ENCODE measurements at regions not wholly inside any gene's neighbourhood (a gene's known extent, or its start where the extent isn't known, plus 50 kb on each side); places are given as distances from the start of the nearest gene placed in this dataset.

DNA sequence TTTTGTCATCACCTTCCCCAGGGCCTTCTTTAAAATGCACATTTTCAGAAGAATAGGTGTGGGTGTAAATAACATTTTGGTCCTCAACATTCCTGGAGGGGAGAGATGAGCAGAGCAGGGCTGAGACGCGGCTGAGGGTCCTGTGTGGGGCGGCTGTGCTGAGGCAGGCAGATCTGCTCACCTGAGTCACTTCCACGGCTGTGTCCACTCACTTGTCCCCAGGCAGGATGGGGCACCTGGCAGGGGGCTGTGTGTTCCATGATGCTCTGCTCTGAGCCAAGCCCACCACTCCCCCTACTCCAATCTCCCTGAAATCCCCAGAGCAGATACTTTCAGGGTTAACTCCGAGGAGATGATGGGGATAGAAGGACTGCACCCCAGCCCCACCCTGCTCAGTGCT, 93.8 kb downstream of the GLRX3 start:
- DNase-seq (ENCODE audit: low spot score), result no peak
- no peaks in the 10 kb centered on the region for H3K36me3 Mint-ChIP-seq (ENCODE audit: low read depth)
- H3K27me3 Mint-ChIP-seq (ENCODE audit: low read depth), result no peaks in the 10 kb centered on the region
- no peak overlapping the region for H3K4me3 Mint-ChIP-seq
- H3K9me3 Mint-ChIP-seq, result peaks cover 21% of the 10 kb centered on the region
- H3K4me1 Mint-ChIP-seq (ENCODE audit: low read depth), result no peaks in the 10 kb centered on the region
- H3K27ac Mint-ChIP-seq, result no peak overlapping the region

DNA sequence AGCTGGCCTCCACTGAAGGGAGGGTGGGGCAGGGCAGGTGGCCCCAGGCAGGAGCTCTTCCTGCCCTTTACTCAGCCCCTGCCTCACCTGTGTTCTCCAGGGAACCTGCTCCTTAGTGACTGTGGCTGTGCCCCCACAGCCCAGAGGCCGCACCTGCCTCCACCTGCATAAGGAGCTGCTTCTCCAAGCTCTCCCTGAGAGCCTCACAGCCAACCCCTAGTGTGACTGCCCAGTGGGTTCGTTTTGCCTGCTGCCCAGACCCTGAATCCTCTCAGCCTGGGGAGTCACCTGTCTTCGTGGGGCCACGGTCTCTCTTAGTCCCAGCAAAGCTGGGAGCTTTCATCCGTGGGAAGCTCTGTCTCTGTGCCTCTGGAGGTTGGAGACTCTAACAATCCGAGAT, 94.4 kb downstream of the GLRX3 start:
- Mint-ChIP-seq H3K4me1 (ENCODE audit: low read depth) (no peaks in the 10 kb centered on the region), H3K27me3 (ENCODE audit: low read depth) (no peaks in the 10 kb centered on the region), H3K4me3 (no peak overlapping the region), H3K27ac (no peak overlapping the region), H3K9me3 (peaks cover 21% of the 10 kb centered on the region), H3K36me3 (ENCODE audit: low read depth) (no peaks in the 10 kb centered on the region)
- DNase-seq (ENCODE audit: low spot score), result no peak

DNA sequence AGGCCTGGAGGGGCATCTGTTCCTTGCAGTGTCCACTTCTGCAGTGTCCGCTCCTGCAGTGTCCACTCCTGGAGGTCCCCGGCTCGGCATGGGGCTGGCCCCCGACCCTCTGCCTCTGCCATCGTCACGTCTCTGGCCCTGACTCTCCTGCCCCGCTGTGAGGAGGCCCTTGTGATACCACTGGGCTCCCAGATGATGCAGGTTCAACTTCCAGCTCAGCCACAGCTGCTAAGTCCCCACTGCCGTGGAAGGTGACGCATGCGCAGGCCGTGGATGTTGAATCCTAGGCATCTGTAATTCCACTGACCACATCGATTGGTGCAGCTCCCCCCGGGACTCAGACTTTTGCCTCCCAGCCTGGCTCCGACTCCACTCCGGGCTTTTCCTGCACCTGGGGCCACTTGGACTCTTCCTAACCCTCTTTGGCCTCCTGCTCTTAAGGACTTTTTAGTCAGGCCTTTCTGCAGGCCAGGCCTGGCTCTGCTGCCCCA, 95.1 kb downstream of the GLRX3 start:
- Mint-ChIP-seq H3K4me1 (ENCODE audit: low read depth) (no peaks in the 10 kb centered on the region), H3K27ac (no peak overlapping the region), H3K27me3 (ENCODE audit: low read depth) (no peaks in the 10 kb centered on the region), H3K4me3 (no peak overlapping the region), H3K36me3 (ENCODE audit: low read depth) (no peaks in the 10 kb centered on the region), H3K9me3 (peaks cover 17% of the 10 kb centered on the region)
- DNase-seq (ENCODE audit: low spot score), result no peak

DNA sequence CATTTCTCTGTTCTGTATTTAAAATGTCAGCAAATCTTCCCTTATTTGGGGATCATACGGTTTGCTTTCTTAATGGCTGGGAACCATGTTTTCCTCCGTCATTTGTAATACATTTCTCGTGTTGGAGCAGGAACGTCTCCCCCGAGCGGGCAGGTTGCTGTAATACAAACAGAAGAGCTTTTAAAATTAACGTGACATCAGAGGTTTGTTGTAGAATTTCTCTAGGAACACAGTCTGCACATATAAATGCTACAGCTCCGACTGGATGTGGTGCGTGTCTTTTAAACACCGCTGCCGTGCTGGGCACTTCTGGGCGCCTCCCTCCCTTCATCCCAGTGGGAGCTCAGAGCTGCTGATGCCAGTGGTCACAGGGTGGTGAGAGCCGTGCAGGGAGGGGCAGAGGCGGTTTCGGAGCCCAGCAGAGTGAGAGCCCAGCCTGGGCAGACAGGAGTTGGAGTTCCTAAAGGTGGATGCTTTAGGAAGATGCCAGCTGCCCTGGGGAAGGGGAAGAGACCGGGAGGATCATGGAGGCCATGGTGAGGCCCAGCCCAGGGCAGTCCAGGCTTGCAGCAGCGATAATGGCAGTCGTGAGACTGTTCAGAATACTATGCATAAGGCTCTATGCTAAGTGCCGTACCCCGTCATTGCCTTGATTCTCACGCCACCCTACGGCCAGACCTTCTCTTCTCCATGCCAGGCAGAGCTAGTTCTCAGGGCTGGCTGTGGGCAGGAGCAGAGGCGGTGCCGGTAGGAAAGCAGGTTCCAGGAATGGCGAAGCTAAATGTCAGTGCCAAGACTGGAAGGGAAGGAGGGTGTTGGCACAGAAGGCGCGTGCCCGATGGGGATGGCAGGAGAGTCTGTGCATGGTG, 96.2 kb downstream of the GLRX3 start:
- H3K4me3 Mint-ChIP-seq, result no peak overlapping the region
- H3K27ac Mint-ChIP-seq, result no peak overlapping the region
- no peaks in the 10 kb centered on the region for H3K36me3 Mint-ChIP-seq (ENCODE audit: low read depth)
- H3K27me3 Mint-ChIP-seq (ENCODE audit: low read depth), result no peaks in the 10 kb centered on the region
- H3K4me1 Mint-ChIP-seq (ENCODE audit: low read depth), result no peaks in the 10 kb centered on the region
- DNase-seq (ENCODE audit: low spot score), result no peak
- H3K9me3 Mint-ChIP-seq, result peaks cover 9% of the 10 kb centered on the region

DNA sequence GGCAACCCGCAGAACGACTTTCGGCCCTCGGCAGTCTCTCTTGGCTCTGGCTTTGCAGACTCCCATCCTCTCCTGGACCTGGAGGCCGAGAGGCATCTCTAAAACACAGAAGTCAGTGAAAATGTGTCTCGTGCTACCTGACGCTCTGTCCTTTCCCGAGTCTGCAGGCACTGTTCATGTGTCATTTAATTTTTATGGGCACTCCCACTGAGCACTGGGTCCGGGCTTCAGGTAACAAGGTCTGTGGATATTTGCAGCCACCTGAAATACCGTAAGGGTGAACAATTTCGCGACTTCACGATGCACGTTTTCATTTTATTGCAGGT, 96.8 kb downstream of the GLRX3 start:
- DNase-seq (ENCODE audit: low spot score), result no peak
- no peak overlapping the region for H3K27ac Mint-ChIP-seq
- H3K27me3 Mint-ChIP-seq (ENCODE audit: low read depth), result peaks cover 2% of the 10 kb centered on the region
- H3K36me3 Mint-ChIP-seq (ENCODE audit: low read depth), result no peaks in the 10 kb centered on the region
- no peaks in the 10 kb centered on the region for H3K4me1 Mint-ChIP-seq (ENCODE audit: low read depth)
- no peak overlapping the region for H3K4me3 Mint-ChIP-seq
- peaks cover 7% of the 10 kb centered on the region for H3K9me3 Mint-ChIP-seq

DNA sequence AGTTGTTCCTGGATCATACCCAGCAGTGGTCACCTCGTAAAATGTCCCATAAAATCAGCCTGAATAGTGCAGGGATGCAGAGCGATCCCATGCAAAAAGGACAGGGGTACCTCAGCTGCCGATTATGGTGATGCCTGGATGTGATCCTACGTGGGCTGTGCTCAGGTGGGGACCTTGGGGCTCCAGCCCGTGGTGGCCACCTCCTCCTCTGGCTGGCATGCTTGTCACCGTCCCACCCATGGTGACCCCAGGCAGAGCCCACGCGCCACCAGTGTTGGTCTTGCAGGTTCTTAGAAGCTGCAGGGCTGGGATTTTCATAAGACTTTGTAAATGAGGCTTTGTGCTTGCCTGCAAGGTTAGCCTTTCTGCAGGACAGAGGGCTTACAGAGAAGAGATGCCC, 97.2 kb downstream of the GLRX3 start:
- H3K27ac Mint-ChIP-seq, result no peak overlapping the region
- DNase-seq (ENCODE audit: low spot score), result no peak
- H3K4me3 Mint-ChIP-seq, result no peak overlapping the region
- H3K27me3 Mint-ChIP-seq (ENCODE audit: low read depth), result peaks cover 4% of the 10 kb centered on the region
- no peaks in the 10 kb centered on the region for H3K36me3 Mint-ChIP-seq (ENCODE audit: low read depth)
- peaks cover 3% of the 10 kb centered on the region for H3K9me3 Mint-ChIP-seq
- no peaks in the 10 kb centered on the region for H3K4me1 Mint-ChIP-seq (ENCODE audit: low read depth)

DNA sequence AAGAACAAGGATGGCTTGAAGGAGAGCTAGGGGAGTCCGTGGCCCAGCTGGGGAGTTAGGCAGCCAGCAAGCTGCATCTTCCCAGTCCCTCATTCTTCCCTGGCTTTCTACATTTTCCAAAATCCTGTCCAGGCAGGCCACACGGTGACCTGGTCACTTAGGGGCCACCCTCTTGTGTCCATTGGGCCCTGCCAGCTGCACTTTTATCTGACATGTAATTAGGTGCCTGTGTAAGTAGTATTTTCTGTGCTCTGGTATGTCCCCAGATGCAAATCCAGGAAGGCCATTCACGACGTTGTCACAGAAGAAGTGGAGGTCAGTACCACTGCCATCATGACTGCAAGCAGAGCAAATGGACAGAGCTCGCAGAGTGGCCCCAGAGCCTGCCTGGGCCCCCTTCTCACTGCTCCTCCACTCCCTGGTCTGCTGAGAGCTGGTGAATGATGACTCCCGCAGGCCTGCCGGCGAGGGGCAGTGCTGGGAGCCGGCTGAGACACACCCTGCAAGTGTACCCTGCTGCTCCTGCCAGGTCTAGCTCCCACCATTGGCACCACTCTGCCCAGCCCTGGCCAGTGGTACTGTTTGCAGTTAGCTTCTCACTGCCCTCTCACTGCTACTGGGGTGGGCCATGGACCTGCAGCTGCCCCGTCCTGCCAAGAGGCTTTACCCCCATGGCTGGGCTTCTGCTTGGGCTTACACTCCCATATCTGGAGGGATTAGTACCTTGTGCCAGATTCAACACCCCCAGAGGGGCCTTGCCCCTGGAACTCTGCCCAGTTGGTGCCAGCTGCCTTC, 98.2 kb downstream of the GLRX3 start:
- Mint-ChIP-seq H3K36me3 (ENCODE audit: low read depth) (no peaks in the 10 kb centered on the region), H3K4me1 (ENCODE audit: low read depth) (no peaks in the 10 kb centered on the region), H3K27ac (no peak overlapping the region), H3K9me3 (no peaks in the 10 kb centered on the region), H3K4me3 (no peak overlapping the region), H3K27me3 (ENCODE audit: low read depth) (peaks cover 9% of the 10 kb centered on the region)
- no peak for DNase-seq (ENCODE audit: low spot score)

DNA sequence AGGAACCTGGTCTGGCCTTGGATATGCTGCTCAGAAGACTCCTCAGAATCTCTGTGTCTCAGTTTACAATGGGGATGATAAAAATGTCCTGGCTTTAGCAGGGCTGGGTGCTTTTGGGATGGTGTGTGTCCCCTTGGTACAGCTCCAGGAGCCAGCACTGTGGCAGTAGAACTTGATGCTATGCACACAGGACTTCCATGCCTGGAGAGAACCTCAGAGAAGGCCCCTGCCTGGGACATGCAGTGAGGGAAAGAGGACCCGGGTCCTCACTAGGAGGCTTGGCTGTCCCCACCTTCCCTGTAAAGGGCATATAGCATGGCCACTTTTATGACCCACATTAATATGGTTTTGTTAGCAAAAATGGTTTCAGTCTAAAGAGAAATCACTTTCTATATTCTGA, 100.5 kb downstream of the GLRX3 start:
- no peaks in the 10 kb centered on the region for H3K36me3 Mint-ChIP-seq (ENCODE audit: low read depth)
- H3K27ac Mint-ChIP-seq, result no peak overlapping the region
- DNase-seq (ENCODE audit: low spot score), result no peak
- peaks cover 17% of the 10 kb centered on the region for H3K27me3 Mint-ChIP-seq (ENCODE audit: low read depth)
- H3K4me3 Mint-ChIP-seq, result no peak overlapping the region
- no peaks in the 10 kb centered on the region for H3K4me1 Mint-ChIP-seq (ENCODE audit: low read depth)
- H3K9me3 Mint-ChIP-seq, result peaks cover 11% of the 10 kb centered on the region

DNA sequence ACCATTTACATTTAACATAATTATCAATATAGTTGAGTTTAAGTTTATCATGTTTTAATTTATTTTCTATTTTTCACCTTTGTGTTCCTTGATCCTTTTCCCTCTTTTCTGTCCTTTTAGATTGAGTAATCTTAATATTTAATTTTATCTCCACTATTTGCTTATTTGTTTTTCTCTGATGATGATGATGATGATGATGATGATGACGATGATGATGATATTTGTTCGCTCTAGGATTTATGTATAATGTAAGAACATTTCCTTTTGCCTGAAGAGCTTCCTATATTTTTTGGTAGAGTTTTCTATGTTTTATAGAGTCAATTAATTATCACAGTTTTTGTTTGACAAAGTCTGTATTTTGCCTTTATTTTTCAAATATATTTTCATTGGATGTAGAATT, 104.2 kb downstream of the GLRX3 start:
- H3K36me3 Mint-ChIP-seq (ENCODE audit: low read depth), result no peaks in the 10 kb centered on the region
- no peak for DNase-seq (ENCODE audit: low spot score)
- H3K4me1 Mint-ChIP-seq (ENCODE audit: low read depth), result peaks cover 10% of the 10 kb centered on the region
- H3K27me3 Mint-ChIP-seq (ENCODE audit: low read depth), result peaks cover 39% of the 10 kb centered on the region
- no peak overlapping the region for H3K4me3 Mint-ChIP-seq
- H3K9me3 Mint-ChIP-seq, result peaks cover 12% of the 10 kb centered on the region
- H3K27ac Mint-ChIP-seq, result no peak overlapping the region

DNA sequence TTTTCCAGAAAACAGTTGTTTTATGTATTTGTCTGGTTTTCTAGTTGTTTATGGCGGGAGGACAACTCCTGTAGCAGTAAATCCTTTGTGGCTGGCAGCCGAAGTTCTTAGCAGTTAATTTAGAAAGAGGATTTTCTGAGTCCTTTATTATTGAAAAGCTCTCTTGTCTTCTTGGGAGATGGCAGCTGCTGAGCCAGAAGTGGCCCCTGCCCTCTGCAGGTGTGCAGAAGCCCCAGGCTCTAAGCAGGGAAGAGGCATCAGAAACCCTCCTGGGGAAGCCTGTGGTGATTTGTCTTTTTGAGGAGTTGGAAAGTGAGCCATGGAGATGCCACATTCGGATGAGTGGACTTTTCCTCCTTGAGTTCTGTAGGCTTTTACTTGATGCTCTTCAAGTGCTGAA, 106.3 kb downstream of the GLRX3 start:
- Mint-ChIP-seq H3K4me3 (no peak overlapping the region), H3K27ac (no peak overlapping the region), H3K27me3 (ENCODE audit: low read depth) (peaks cover 42% of the 10 kb centered on the region), H3K36me3 (ENCODE audit: low read depth) (no peaks in the 10 kb centered on the region), H3K9me3 (peaks cover 12% of the 10 kb centered on the region), H3K4me1 (ENCODE audit: low read depth) (peaks cover 10% of the 10 kb centered on the region)
- DNase-seq (ENCODE audit: low spot score), result no peak

DNA sequence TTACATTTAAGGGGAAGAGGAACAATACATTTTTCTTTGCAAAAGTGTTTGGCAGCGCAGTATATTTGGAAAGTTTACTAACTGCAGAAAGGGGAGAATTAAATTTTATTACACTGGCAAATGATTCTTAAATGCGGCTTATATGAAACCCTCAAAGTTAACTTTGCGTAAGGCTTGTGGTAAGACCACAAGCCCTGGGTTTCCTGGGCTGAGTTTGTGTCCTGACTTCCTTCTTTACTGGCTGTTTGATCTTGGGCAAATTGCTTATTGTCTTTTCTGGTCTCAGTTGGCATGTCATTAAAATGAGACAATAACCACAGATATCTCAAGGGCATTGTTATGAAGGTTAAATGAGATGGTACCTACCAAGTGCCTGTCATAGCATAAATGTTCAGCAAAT, 106.8 kb downstream of the GLRX3 start:
- H3K9me3 Mint-ChIP-seq, result peaks cover 12% of the 10 kb centered on the region
- no peak overlapping the region for H3K4me3 Mint-ChIP-seq
- H3K4me1 Mint-ChIP-seq (ENCODE audit: low read depth), result peaks cover 10% of the 10 kb centered on the region
- no peak overlapping the region for H3K27ac Mint-ChIP-seq
- H3K36me3 Mint-ChIP-seq (ENCODE audit: low read depth), result no peaks in the 10 kb centered on the region
- peaks cover 40% of the 10 kb centered on the region for H3K27me3 Mint-ChIP-seq (ENCODE audit: low read depth)
- DNase-seq (ENCODE audit: low spot score), result no peak

DNA sequence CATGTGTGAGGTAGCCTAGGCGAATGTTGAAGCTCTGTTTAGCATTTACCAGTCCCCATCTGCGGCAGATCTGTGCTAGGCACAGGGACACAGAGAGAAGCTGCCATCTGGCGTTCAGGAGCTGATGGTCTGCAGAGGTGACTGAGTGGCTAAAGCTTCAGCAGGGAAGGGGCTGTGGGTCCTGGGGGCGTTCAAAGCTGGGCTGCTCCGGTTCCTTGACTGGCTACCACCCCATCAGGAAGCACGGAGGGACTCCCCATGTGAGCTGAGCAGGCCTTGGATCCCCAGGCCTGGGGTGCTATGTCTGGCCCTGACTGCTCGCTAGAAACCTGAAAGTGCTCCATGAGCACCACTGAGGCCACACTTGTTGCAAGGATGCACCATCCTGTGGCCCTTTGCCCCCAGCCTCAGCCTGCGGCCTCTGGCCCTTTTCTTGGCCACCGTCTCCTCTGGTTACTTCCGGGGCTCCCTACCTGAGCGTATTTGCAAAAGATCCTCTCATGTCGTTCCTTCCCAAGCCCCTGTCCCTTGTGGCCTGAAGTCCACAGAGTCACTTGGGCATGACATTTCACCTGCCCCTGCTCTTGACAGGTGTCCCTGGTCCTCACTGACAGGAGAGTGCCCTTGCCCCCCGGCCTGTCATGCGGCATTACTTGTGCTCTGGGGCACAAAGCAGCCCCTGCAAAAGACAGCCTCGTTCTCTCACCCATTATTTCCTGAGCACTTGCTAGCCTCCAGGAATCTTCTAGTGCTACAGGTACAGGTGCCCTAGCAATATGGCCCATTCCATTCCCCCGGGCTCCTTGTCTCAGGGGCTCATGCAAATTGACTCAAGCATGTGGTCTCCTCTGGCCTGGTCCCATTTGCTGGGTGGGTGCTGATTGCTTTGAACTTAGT, 108.1 kb downstream of the GLRX3 start:
- Mint-ChIP-seq H3K27ac (no peak overlapping the region), H3K4me3 (no peak overlapping the region), H3K9me3 (peaks cover 12% of the 10 kb centered on the region), H3K36me3 (ENCODE audit: low read depth) (no peaks in the 10 kb centered on the region), H3K4me1 (ENCODE audit: low read depth) (peaks cover 10% of the 10 kb centered on the region), H3K27me3 (ENCODE audit: low read depth) (peaks cover 33% of the 10 kb centered on the region)
- no peak for DNase-seq (ENCODE audit: low spot score)

DNA sequence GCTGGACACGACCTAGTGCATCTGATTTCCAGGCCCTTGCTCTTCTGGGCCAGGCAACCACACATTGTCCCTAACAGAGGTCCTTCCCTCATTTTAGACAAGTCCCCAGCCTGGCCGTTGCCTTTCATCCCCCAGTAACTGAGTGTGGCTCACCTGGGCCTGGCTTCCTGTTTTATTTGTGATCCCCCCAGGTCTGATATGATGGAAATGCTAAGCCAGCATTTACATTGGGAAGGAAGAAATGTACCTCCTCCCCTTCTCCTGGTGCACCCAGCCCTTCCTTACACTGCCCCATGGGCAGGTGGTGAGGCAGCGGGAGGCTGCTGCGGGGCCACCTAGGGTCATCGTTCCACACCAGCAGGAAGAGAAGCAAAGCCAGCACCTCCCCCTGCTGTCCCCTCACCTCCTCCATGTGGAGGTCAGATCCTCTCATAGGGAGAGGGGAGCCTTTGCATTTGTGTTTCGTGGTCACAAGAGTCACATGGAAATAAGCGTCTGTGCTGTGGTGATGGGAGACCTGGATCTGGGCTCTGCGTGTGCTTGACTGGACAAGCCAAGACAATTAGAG, 108.8 kb downstream of the GLRX3 start:
- H3K9me3 Mint-ChIP-seq, result peaks cover 12% of the 10 kb centered on the region
- peaks cover 33% of the 10 kb centered on the region for H3K27me3 Mint-ChIP-seq (ENCODE audit: low read depth)
- H3K4me3 Mint-ChIP-seq, result no peak overlapping the region
- H3K27ac Mint-ChIP-seq, result no peak overlapping the region
- no peak for DNase-seq (ENCODE audit: low spot score)
- H3K36me3 Mint-ChIP-seq (ENCODE audit: low read depth), result no peaks in the 10 kb centered on the region
- H3K4me1 Mint-ChIP-seq (ENCODE audit: low read depth), result peaks cover 10% of the 10 kb centered on the region
